SK-N-SH (cell line): ENCODE measurements at regions not wholly inside any gene's neighbourhood (a gene's known extent, or its start where the extent isn't known, plus 50 kb on each side); places are given as distances from the start of the nearest gene placed in this dataset.

Experiments used
- CTCF ChIA-PET: fragments of 300-600, 350-600 bp; formaldehyde crosslinking; extraction: SDS; loops from one replicate; lab custom pipeline; 2021; lab: Yijun Ruan, JAX
- POLR2A ChIA-PET: fragments of 350-600 bp; sonication (Branson Sonifier 250); formaldehyde crosslinking; extraction: SDS; loops from one replicate; lab custom pipeline; 2020; ENCODE audit warnings: antibody characterized with exemption, inconsistent platforms; lab: Yijun Ruan, JAX
- DNase-seq: peaks from one replicate; pipeline ENCODE4 v3.0.0; 2012
- H2AFZ ChIP-seq: fragments of 200-600 bp; sonication (generic); 2 replicates; pipeline ENCODE4 v1.8.1; 2016; ENCODE audit warnings: antibody characterized with exemption, mild to moderate bottlenecking, low read depth
- H3F3A ChIP-seq: fragments of 200-600 bp; sonication (generic); replicated peaks from 2 replicates; pipeline ENCODE3; 2016; ENCODE audit warnings: antibody characterized with exemption, mild to moderate bottlenecking; ENCODE audit not compliant: insufficient read depth
- H3K27ac ChIP-seq, 2 experiments: fragments of 200-500 bp in 1 of 2; fragments of 200-600 bp in 1 of 2; sonication (Bioruptor generic) in 1 of 2; sonication (generic), shearing (Covaris generic) in 1 of 2; 2 replicates each; pipeline versions ENCODE4 v1.5.1 to v1.6.1; 2014 to 2016; ENCODE audit warnings: low read depth in 2 of 2, inconsistent platforms in 1 of 2, low read length in 1 of 2, mild to moderate bottlenecking in 1 of 2, mixed read lengths in 1 of 2
- H3K27me3 ChIP-seq: fragments of 200-600 bp; sonication (generic), shearing (Covaris generic); 2 replicates; pipeline ENCODE4 v1.6.1; 2016; ENCODE audit warnings: mixed run types; ENCODE audit not compliant: insufficient read depth
- H3K36me3 ChIP-seq, 2 experiments: fragments of 200-500 bp in 1 of 2; fragments of 200-600 bp in 1 of 2; sonication (Bioruptor generic) in 1 of 2; sonication (generic) in 1 of 2; replicated peaks in 1 of 2; 2 replicates each; pipeline versions ENCODE3 to v1.5.1; 2014 to 2016; ENCODE audit warnings: low read length in 1 of 2, mild to moderate bottlenecking in 1 of 2; ENCODE audit not compliant: insufficient read depth in 2 of 2, control insufficient read depth in 1 of 2
- H3K4me1 ChIP-seq, 2 experiments: fragments of 200-500 bp in 1 of 2; fragments of 200-600 bp in 1 of 2; sonication (Bioruptor generic) in 1 of 2; sonication (generic), shearing (Covaris generic) in 1 of 2; 2 replicates each; pipeline versions ENCODE4 v1.5.1 to v1.6.1; 2014 to 2016; ENCODE audit warnings: low read depth in 1 of 2, low read length in 1 of 2, mixed run types in 1 of 2; ENCODE audit not compliant: insufficient read depth in 2 of 2, control insufficient read depth in 1 of 2
- H3K4me2 ChIP-seq: fragments of 200-600 bp; sonication (generic), shearing (Covaris generic); 2 replicates; pipeline ENCODE4 v1.6.1; 2017; ENCODE audit warnings: mixed run types
- H3K4me3 ChIP-seq, 2 experiments: fragments of 200-500 bp in 1 of 2; fragments of 200-600 bp in 1 of 2; sonication (Bioruptor generic) in 1 of 2; sonication (generic), shearing (Covaris generic) in 1 of 2; 2 replicates each; pipeline versions ENCODE4 v1.5.1 to v1.8.1; 2014 to 2016; ENCODE audit warnings: low read depth in 2 of 2, inconsistent platforms in 1 of 2, low read length in 1 of 2, mild to moderate bottlenecking in 1 of 2, mixed read lengths in 1 of 2, moderate library complexity in 1 of 2
- H3K79me2 ChIP-seq: fragments of 200-600 bp; sonication (generic); 2 replicates; pipeline ENCODE4 v1.8.1; 2017; ENCODE audit warnings: mild to moderate bottlenecking; ENCODE audit not compliant: insufficient read depth
- H3K9ac ChIP-seq: fragments of 200-600 bp; sonication (generic); 2 replicates; pipeline ENCODE4 v1.6.1; 2017; ENCODE audit warnings: mixed run types
- H3K9me2 ChIP-seq: fragments of 200-600 bp; sonication (generic); 2 replicates; pipeline ENCODE4 v1.6.1; 2017; ENCODE audit warnings: mixed run types
- H3K9me3 ChIP-seq: fragments of 200-600 bp; sonication (generic); 2 replicates; pipeline ENCODE4 v1.6.1; 2017; ENCODE audit warnings: mixed run types, mild to moderate bottlenecking, moderate library complexity
- H4K20me1 ChIP-seq: fragments of 200-600 bp; sonication (generic); 2 replicates; pipeline ENCODE4 v1.6.1; 2017; ENCODE audit warnings: mild to moderate bottlenecking, mixed run types; ENCODE audit not compliant: insufficient read depth
- EP300 ChIP-seq, 2 experiments: IDR thresholded peaks; 2 replicates each; pipeline versions ENCODE4 v1.4.0 to v1.6.1; 2012; ENCODE audit warnings: borderline replicate concordance in 1 of 2, low read depth in 1 of 2, low read length in 1 of 2
- EZH2phosphoT487 ChIP-seq: fragments of 200-600 bp; sonication (generic); IDR thresholded peaks from 2 replicates; pipeline ENCODE4 v1.6.1; 2017; ENCODE audit warnings: low read depth, mixed run types, mild to moderate bottlenecking, antibody characterized with exemption, moderate library complexity, borderline replicate concordance
- GATA2 ChIP-seq: sonication (generic); formaldehyde crosslinking; IDR thresholded peaks from 2 replicates; pipeline ENCODE4 v1.5.0; 2020; ENCODE audit warnings: mild to moderate bottlenecking, missing genetic modification reagents
- JUND ChIP-seq: IDR thresholded peaks from 2 replicates; pipeline ENCODE4 v1.4.0; 2012
- MEF2A ChIP-seq: IDR thresholded peaks from 2 replicates; pipeline ENCODE4 v1.4.0; 2012; ENCODE audit warnings: low read depth, borderline replicate concordance
- MXI1 ChIP-seq: IDR thresholded peaks from 2 replicates; pipeline ENCODE4 v1.6.1; 2012; ENCODE audit warnings: mild to moderate bottlenecking, low read depth, low read length, improper control_type of control experiment
- POLR2AphosphoS5 ChIP-seq: IDR thresholded peaks from 2 replicates; pipeline ENCODE4 v1.6.1; 2012; ENCODE audit warnings: low read depth, low read length
- REST ChIP-seq: IDR thresholded peaks from 2 replicates; pipeline ENCODE4 v1.6.1; 2012; ENCODE audit warnings: mild to moderate bottlenecking, low read depth, low read length, moderate library complexity
- RFX5 ChIP-seq: IDR thresholded peaks from 2 replicates; pipeline ENCODE4 v1.6.1; 2012; ENCODE audit warnings: mild to moderate bottlenecking, improper control_type of control experiment, low read length
- RXRA ChIP-seq: IDR thresholded peaks from 2 replicates; pipeline ENCODE4 v1.4.0; 2012; ENCODE audit warnings: low read depth, mild to moderate bottlenecking, borderline replicate concordance
- TAF1 ChIP-seq: IDR thresholded peaks from 2 replicates; pipeline ENCODE4 v1.6.1; 2012; ENCODE audit warnings: low read depth, mild to moderate bottlenecking, low read length, moderate library complexity, borderline replicate concordance
- ZBTB33 ChIP-seq: IDR thresholded peaks from 2 replicates; pipeline ENCODE4 v1.4.0; 2012; ENCODE audit warnings: low read depth, borderline replicate concordance
- WGBS: methylation state at CpG from one replicate; pipeline ENCODE4 v1.1.6; 2017; ENCODE audit warnings: low lambda C conversion rate; 5-methylcytosine and 5-hydroxymethylcytosine counted together

- Histone ChIP-seq H4K20me1 (no peaks in the 10 kb centered on the region), H3K36me3 (no peaks in the 10 kb centered on the region), H3K9me3 (0 out of 2 replicates have a peak, but pooled peaks cover 6% of the 10 kb centered on the region), H3K4me2 (no peak overlapping the region), H3F3A (no peaks in the 10 kb centered on the region), H2AFZ (no peak overlapping the region), H3K27ac (no peak overlapping the region), H3K4me1 (no peaks in the 10 kb centered on the region), H3K27me3 (no peaks in the 10 kb centered on the region), H3K79me2 (no peaks in the 10 kb centered on the region), H3K4me3 (no peak overlapping the region), H3K9me2 (no peaks in the 10 kb centered on the region), H3K9ac (no peak overlapping the region)
- WGBS = 31% methylated on average over 5 of the region's 5 CpGs
- TF ChIP-seq REST (no peak), TAF1 (no peak), MXI1 (no peak), RFX5 (no peak), EP300 (IDR thresholded peaks at IDR 0.05; ENCODE audit: borderline replicate concordance in 1 of 2, low read depth in 1 of 2, low read length in 1 of 2) (no peak), MEF2A (no peak)
- CTCF ChIA-PET = no interaction called here
- no peak for DNase-seq
- POLR2A ChIA-PET = no interaction called here
Observed at GRCh38 chr10:111972109-111972508, 211.5 kb downstream of the GPAM start.

- TF ChIP-seq ZBTB33 = no peak
- TF ChIP-seq MEF2A = no peak
- no peak for TF ChIP-seq JUND
- TF ChIP-seq GATA2 (CRISPR knock-in tag) = no peak
- TF ChIP-seq EZH2phosphoT487 = no peak
- no peak for TF ChIP-seq RXRA
- TF ChIP-seq POLR2AphosphoS5 = no peak
- ChIA-PET POLR2A (no interaction called here), CTCF (no interaction called here)
- DNase-seq = no peak
- Histone ChIP-seq H3K4me3 (no peak overlapping the region), H3K27ac (no peak overlapping the region), H3K9me2 (no peaks in the 10 kb centered on the region), H4K20me1 (no peaks in the 10 kb centered on the region), H3K9me3 (0 out of 2 replicates have a peak, but pooled peaks cover 6% of the 10 kb centered on the region), H3K79me2 (no peaks in the 10 kb centered on the region), H2AFZ (no peak overlapping the region), H3K9ac (no peak overlapping the region), H3K4me1 (no peaks in the 10 kb centered on the region), H3K4me2 (no peak overlapping the region), H3F3A (no peaks in the 10 kb centered on the region), H3K36me3 (no peaks in the 10 kb centered on the region), H3K27me3 (no peaks in the 10 kb centered on the region)
- WGBS = 27% methylated on average over 2 of the region's 2 CpGs
Observed at GRCh38 chr10:111973306-111973705, 210.3 kb downstream of the GPAM start.
